GM19324 (cell line): ENCODE measurements at regions not wholly inside any gene's neighbourhood (a gene's known extent, or its start where the extent isn't known, plus 50 kb on each side); places are given as distances from the start of the nearest gene placed in this dataset.

ENCODE experiments used
- ATAC-seq: cut with Tn5 transposase; IDR thresholded peaks from one replicate; pipeline ENCODE4 v1.9.1; 2021; ENCODE audit warnings: mild to moderate bottlenecking, moderate library complexity; ENCODE audit not compliant: unreplicated experiment, low FRiP score

DNA sequence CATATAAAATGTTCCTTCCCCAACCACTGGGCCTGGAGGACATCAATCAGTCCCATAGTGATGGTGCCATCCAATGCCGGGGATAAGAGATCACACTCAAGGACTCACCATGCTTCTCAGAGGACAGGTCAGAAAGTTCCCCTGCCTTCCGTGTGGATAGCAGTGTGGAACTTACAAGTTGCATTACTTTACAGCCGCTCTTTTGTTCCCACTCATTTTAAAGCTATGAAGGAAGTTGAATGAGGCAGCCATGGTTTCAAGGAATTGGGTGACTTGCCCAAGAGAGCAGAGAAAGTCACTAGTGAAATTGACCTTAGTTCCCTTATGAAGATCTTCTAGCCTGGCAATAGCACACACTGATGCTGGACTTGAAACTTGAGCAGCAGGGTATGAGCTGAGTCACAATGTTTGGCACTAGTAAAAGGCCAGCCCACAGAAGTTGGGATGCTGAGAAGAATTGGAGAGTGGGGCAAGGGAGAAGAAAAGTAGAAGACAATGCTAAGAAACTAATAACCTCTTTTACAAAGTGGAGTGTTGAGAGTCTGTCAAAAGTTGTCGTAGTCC lies 78.7 kb downstream of the CXCL12 start:
- no peak for ATAC-seq

GRCh38 chr10:44301781-44302355 lies 83.0 kb downstream of the CXCL12 start:
- no peak for ATAC-seq

- no peak for ATAC-seq
Observed at GRCh38 chr10:44300666-44301649, 83.9 kb downstream of the CXCL12 start.

GRCh38 chr10:44298713-44299112 lies 86.2 kb downstream of the CXCL12 start:
- ATAC-seq = no peak

- no peak for ATAC-seq
Observed at GRCh38 chr10:44297963-44298362, 86.9 kb downstream of the CXCL12 start.

DNA sequence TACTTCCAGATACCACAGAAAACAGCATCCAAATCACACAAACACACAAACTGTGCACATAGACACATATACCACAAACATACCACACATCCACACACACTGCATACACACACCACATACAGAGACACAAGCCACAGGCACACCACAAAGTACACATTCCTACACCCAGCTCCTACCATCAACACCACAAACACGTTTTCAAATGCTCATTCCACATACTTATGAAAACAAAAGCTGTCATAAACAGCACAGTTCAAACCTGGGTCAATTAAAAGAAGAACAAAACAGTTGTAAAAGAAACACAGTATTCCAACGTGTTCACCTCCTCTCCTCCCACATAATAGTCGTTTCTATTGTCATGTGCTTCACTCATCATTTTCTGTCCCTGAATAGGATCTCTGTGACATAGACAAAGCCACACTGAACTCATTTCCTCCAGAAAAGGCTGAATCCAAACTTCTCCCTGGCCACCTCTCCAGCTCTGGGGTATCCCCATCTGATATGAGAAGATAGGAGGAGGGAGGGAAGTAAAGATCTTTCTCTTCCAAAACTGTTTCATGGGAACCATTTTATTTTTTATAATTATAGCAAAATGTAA lies 89.2 kb downstream of the CXCL12 start:
- no peak for ATAC-seq

DNA sequence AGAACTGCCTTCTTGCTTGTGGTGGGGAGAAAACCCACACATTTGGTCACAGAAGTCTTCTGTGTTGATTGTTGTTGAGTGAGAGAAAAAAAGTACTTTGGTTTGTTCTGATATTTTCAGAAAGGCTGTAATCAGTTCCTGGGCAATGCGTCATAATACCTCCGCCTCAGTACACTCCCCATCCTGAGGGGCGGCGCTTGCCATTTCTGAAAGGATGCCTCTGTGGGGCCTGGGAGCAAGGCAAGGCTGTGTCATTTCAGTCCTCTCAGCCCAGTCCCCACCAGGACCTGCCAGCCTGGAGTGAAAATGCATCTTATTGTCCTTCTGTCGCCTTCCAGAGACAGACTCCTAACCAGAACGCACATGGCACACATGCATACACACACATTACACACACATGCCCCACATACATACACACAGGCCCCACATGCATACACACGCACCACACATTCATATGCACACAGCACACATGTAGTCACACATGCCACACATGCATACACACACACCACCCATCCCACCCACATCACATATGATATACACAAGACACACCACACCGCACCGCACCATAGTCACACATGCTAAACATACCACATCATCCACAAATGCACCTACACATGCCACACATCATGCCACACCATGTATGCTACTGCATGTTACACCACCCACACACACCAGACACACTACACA lies 90.0 kb downstream of the CXCL12 start:
- no peak for ATAC-seq

- no peak for ATAC-seq
Observed at GRCh38 chr10:44293842-44294241, 91.1 kb downstream of the CXCL12 start.

DNA sequence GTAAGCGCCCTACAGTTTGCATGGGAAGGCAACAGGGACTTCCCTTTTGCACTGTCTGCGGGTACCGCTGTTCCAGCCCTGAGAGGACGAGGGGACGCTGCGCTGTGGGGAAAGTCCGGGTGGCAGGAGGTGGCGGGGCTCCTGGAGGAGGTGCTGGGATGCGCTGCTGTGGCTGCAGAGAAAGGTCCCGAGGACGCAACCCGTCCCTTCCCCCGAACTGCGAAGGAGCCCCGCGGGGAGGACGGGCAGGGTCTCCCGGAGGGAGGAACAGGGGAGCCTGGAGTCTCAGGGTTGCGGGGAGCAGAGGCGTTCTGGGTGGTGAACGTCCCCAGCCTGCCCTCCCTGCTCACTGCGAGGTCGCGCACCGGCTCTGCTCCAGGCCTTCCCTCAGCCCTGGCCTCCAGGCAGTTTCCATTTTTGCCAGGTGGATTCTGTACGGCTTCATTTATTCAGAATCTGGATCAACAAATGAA lies 91.6 kb downstream of the CXCL12 start:
- no peak for ATAC-seq

- ATAC-seq = no peak
Observed at GRCh38 chr10:44292390-44293002, 92.4 kb downstream of the CXCL12 start.

GRCh38 chr10:44291091-44291490 lies 93.8 kb downstream of the CXCL12 start:
- no peak for ATAC-seq

DNA sequence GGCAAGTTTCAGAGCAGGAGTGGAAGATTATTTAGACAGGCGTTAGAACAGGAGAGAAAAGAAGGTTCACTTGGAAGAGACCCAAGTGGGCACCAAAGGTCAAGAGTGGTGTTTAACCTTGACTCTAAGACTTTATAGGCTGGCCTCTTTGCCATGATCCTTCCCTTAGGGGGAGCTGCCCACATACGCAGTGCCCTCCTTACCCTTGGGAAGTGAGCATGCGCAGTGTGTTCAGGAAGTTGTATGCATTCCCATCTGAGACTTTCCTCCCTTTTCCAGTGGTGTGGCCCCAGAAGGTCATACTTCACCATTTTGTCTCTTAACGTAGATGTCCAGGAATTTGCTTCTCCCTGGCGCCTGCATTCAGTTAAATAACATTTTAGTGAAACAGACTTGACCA lies 95.8 kb downstream of the CXCL12 start:
- ATAC-seq = no peak

GRCh38 chr10:44287408-44287807 lies 97.5 kb downstream of the CXCL12 start:
- ATAC-seq = no peak

GRCh38 chr10:44284198-44285084 lies 100.5 kb downstream of the CXCL12 start:
- ATAC-seq = no peak

- no peak for ATAC-seq
Observed at GRCh38 chr10:44282626-44283300, 102.1 kb downstream of the CXCL12 start.

- ATAC-seq = no peak
Observed at GRCh38 chr10:44281662-44282061, 103.2 kb downstream of the CXCL12 start.

DNA sequence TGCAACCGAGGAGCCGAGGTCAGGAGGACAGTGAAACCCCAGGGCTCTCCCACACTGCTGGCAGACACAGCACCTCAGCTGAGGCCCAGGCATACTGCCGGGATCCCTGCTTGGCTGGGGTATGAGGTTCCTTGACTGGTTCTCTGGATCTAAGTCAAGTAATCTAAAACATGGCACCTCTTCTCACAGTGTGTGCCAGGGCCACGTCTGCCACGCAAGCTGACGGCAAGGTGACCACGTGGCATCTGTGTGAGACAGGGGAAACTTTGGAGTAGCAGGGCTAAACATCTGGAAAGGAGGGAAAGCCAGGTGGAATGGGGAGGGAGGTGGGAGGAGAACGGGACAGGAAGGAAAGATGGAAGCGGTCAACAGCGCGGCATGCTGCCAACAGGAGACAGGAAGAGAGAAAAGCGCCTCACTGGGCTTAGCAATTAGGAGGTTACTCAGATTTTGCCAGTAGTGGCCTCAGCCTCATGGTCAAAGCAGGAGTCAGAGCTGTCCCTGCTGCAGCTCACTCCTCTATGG lies 103.7 kb downstream of the CXCL12 start:
- ATAC-seq = no peak
